Peyer's patch (tissue), 4 donors: ENCODE measurements at regions not wholly inside any gene's neighbourhood (a gene's known extent, or its start where the extent isn't known, plus 50 kb on each side); places are given as distances from the start of the nearest gene placed in this dataset.

Experiments used
- DNase-seq, 3 donors: peaks; one replicate each; pipeline ENCODE4 v3.0.0-alpha.2; 2017 to 2019
- H3K27ac ChIP-seq, 4 donors: fragments of 200-600 bp; sonication (generic); one replicate each; pipeline ENCODE4 v1.5.1; 2016 to 2019
- H3K27me3 ChIP-seq, 2 donors: fragments of 200-600 bp; sonication (generic); one replicate each; pipeline ENCODE4 v1.5.1; 2019
- H3K36me3 ChIP-seq, 3 donors: fragments of 200-600 bp; sonication (generic); one replicate each; pipeline ENCODE4 v1.5.1; 2016 to 2019
- H3K4me1 ChIP-seq, 4 donors: fragments of 200-600 bp; sonication (generic); one replicate each; pipeline ENCODE4 v1.5.1; 2016 to 2019
- H3K4me3 ChIP-seq, 4 donors: fragments of 200-600 bp; sonication (generic); 1 replicate in 3 of 4; 2 replicates in 1 of 4; pipeline ENCODE4 v1.5.1; 2016 to 2019; ENCODE audit warnings: mild to moderate bottlenecking in 1 of 4
- H3K9me3 ChIP-seq, 4 donors: fragments of 200-600 bp; sonication (generic); one replicate each; pipeline ENCODE4 v1.5.1; 2016 to 2019; ENCODE audit warnings: mild to moderate bottlenecking in 1 of 4
- CTCF ChIP-seq, 6 experiments: fragments of 450-650 bp in 4 of 6; fragments of 200-600 bp in 2 of 6; sonication (generic) in 1 of 6; IDR thresholded peaks; one replicate each; pipeline ENCODE4 v1.5.1; 2017 to 2019; ENCODE audit warnings: antibody characterized with exemption in 6 of 6, mild to moderate bottlenecking in 3 of 6, moderate library complexity in 1 of 6
- POLR2A ChIP-seq, 2 donors: fragments of 450-650 bp; IDR thresholded peaks; one replicate each; pipeline ENCODE4 v1.5.1; 2017; ENCODE audit warnings: antibody characterized with exemption in 2 of 2, mild to moderate bottlenecking in 2 of 2, moderate library complexity in 2 of 2

DNA sequence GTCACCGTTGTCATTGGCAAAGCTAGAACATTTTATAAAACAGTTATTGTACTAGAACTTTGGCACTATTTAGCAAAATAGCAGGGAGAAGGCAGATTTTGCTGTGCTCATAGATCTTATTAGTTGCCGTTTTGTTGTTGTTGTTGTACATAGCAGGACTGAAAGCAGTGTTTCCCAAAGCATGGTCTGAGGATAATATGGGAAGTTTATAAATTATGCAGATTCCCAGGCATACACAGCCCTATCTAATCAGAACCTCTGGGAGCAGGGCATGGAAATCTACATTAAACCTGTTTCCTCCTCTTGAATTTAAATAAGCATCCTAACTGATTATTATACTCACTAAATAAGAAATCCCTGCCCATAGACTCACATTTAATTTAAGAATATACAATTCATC lies 87.9 kb downstream of the RAP2B start:
- H3K4me3 ChIP-seq = no peak overlapping the region
- no peaks in the 10 kb centered on the region for H3K9me3 ChIP-seq
- no peak for TF ChIP-seq POLR2A (IDR thresholded peaks at IDR 0.05)
- TF ChIP-seq CTCF (IDR thresholded peaks at IDR 0.05) = no peak
- H3K4me1 ChIP-seq = no peaks in the 10 kb centered on the region
- no peak for DNase-seq
- H3K36me3 ChIP-seq = no peaks in the 10 kb centered on the region
- H3K27me3 ChIP-seq = no peaks in the 10 kb centered on the region
- H3K27ac ChIP-seq = no peak overlapping the region

GRCh38 chr3:153250446-153250845 lies 88.4 kb downstream of the RAP2B start:
- no peak for DNase-seq
- Histone ChIP-seq H3K9me3 (no peaks in the 10 kb centered on the region), H3K36me3 (no peaks in the 10 kb centered on the region), H3K27me3 (no peaks in the 10 kb centered on the region), H3K4me3 (no peak overlapping the region), H3K27ac (peak overlapping the region in 2 of 4 donors; percentile 18 to 22), H3K4me1 (no peaks in the 10 kb centered on the region)
- no peak for TF ChIP-seq CTCF (IDR thresholded peaks at IDR 0.05)
- TF ChIP-seq POLR2A (IDR thresholded peaks at IDR 0.05) = no peak

- DNase-seq = no peak
- H3K4me3 ChIP-seq = no peak overlapping the region
- TF ChIP-seq POLR2A (IDR thresholded peaks at IDR 0.05) = no peak
- TF ChIP-seq CTCF (IDR thresholded peaks at IDR 0.05) = no peak
- no peaks in the 10 kb centered on the region for H3K9me3 ChIP-seq
- no peaks in the 10 kb centered on the region for H3K4me1 ChIP-seq
- no peaks in the 10 kb centered on the region for H3K36me3 ChIP-seq
- H3K27ac ChIP-seq = no peak overlapping the region
- no peaks in the 10 kb centered on the region for H3K27me3 ChIP-seq
Observed at GRCh38 chr3:153252963-153253362, 90.9 kb downstream of the RAP2B start.

DNA sequence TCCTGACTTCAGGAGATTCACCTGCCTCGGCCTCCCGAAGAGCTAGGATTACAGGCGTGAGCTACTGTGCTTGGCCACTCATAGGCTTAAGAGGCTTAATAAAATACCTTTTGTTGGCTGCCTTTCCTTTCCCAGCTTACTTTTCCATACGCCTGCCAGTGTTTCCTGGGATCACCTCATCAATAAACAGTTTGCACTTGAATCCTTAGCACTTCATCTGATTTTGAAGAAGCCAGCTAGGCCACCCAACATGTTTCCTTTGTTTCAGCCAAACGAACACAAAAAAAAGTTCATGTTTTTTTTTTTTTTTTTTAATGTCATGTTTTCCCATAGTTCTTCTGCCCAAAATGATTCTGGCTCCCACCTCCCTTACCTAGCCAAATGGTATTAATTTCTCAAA lies 92.3 kb downstream of the RAP2B start:
- TF ChIP-seq CTCF (IDR thresholded peaks at IDR 0.05) = no peak
- TF ChIP-seq POLR2A (IDR thresholded peaks at IDR 0.05) = no peak
- H3K9me3 ChIP-seq = no peaks in the 10 kb centered on the region
- H3K27ac ChIP-seq = no peak overlapping the region
- no peaks in the 10 kb centered on the region for H3K27me3 ChIP-seq
- no peak overlapping the region for H3K4me3 ChIP-seq
- DNase-seq = no peak
- H3K4me1 ChIP-seq = no peaks in the 10 kb centered on the region
- no peaks in the 10 kb centered on the region for H3K36me3 ChIP-seq

GRCh38 chr3:153257673-153258351 lies 95.8 kb downstream of the RAP2B start:
- TF ChIP-seq POLR2A (IDR thresholded peaks at IDR 0.05) = no peak
- TF ChIP-seq CTCF (IDR thresholded peaks at IDR 0.05) = no peak

DNA sequence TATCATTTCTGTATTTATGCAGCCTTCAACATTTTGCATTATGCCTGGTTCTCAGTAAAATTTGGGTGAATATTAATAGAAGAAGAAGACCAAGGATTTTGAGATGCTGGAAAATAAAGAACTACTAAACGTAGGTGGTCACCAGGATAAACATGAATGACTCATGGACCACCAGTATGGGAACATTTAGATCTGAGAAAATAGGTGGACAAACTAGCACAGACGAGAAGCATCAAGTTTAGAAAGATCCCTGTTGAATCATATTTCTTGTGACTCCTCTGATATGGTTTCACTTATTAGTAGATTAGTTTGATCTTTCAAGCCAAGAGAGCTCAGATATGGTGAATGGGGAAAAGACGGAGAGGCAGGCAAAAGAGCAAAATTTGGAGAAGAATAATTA lies 97.9 kb downstream of the RAP2B start:
- no peaks in the 10 kb centered on the region for H3K27me3 ChIP-seq
- H3K27ac ChIP-seq = no peak overlapping the region
- no peak for DNase-seq
- no peaks in the 10 kb centered on the region for H3K36me3 ChIP-seq
- no peaks in the 10 kb centered on the region for H3K9me3 ChIP-seq
- no peak overlapping the region for H3K4me3 ChIP-seq
- TF ChIP-seq CTCF (IDR thresholded peaks at IDR 0.05) (no peak), POLR2A (IDR thresholded peaks at IDR 0.05) (no peak)
- no peaks in the 10 kb centered on the region for H3K4me1 ChIP-seq

More at GRCh38 chr3:153257673-153258351, 95.8 kb downstream of the RAP2B start:
- no peak for DNase-seq
- H3K36me3 ChIP-seq = no peaks in the 10 kb centered on the region
- no peak overlapping the region for H3K4me3 ChIP-seq
- no peaks in the 10 kb centered on the region for H3K27me3 ChIP-seq
- no peak overlapping the region for H3K27ac ChIP-seq
- no peaks in the 10 kb centered on the region for H3K4me1 ChIP-seq
- H3K9me3 ChIP-seq = no peaks in the 10 kb centered on the region
